H9 (cell line): ENCODE measurements at regions not wholly inside any gene's neighbourhood (a gene's known extent, or its start where the extent isn't known, plus 50 kb on each side); places are given as distances from the start of the nearest gene placed in this dataset.

ENCODE experiments used
- DNase-seq: peaks from one replicate; pipeline ENCODE4 v3.0.0-alpha.2; 2017
- H2AFZ ChIP-seq: one replicate; pipeline ENCODE4 v1.6.1; 2013; ENCODE audit warnings: mild to moderate bottlenecking, low read length, control low read depth, moderate library complexity
- H2AK5ac ChIP-seq: 2 replicates; pipeline ENCODE4 v1.6.1; 2013; ENCODE audit warnings: low read length, control low read depth, mixed read lengths; ENCODE audit not compliant: insufficient read length
- H2BK120ac ChIP-seq: one replicate; pipeline ENCODE4 v1.6.1; 2013; ENCODE audit warnings: low read depth, mild to moderate bottlenecking, low read length, control low read depth, inconsistent platforms; ENCODE audit not compliant: poor library complexity, severe bottlenecking
- H2BK12ac ChIP-seq: 2 replicates; pipeline ENCODE4 v1.6.1; 2013; ENCODE audit warnings: low read length, control low read depth, mixed read lengths, low read depth; ENCODE audit not compliant: insufficient read length
- H2BK15ac ChIP-seq: 2 replicates; pipeline ENCODE4 v1.6.1; 2013; ENCODE audit warnings: low read depth, low read length, control low read depth
- H2BK20ac ChIP-seq: one replicate; pipeline ENCODE4 v1.6.1; 2013; ENCODE audit warnings: low read depth, mild to moderate bottlenecking, low read length, control low read depth, inconsistent platforms; ENCODE audit not compliant: poor library complexity, severe bottlenecking
- H2BK5ac ChIP-seq: 2 replicates; pipeline ENCODE4 v1.6.1; 2013; ENCODE audit warnings: low read length, control low read depth, mixed read lengths; ENCODE audit not compliant: insufficient read length
- H3K14ac ChIP-seq: 2 replicates; pipeline ENCODE4 v1.6.1; 2013; ENCODE audit warnings: low read length, control low read depth; ENCODE audit not compliant: insufficient read depth
- H3K18ac ChIP-seq: 2 replicates; pipeline ENCODE4 v1.6.1; 2013; ENCODE audit warnings: low read depth, mild to moderate bottlenecking, mixed read lengths, low read length, control low read depth; ENCODE audit not compliant: insufficient read length
- H3K23ac ChIP-seq: 2 replicates; pipeline ENCODE4 v1.6.1; 2013; ENCODE audit warnings: low read length, control low read depth, mixed read lengths, low read depth; ENCODE audit not compliant: insufficient read length
- H3K23me2 ChIP-seq: 2 replicates; pipeline ENCODE4 v1.6.1; 2013; ENCODE audit warnings: low read depth, mild to moderate bottlenecking, mixed read lengths, low read length, control low read depth; ENCODE audit not compliant: insufficient read length, poor library complexity, severe bottlenecking
- H3K27ac ChIP-seq: 2 replicates; pipeline ENCODE4 v1.5.1; 2013; ENCODE audit warnings: low read length, control low read depth, mixed read lengths, low read depth; ENCODE audit not compliant: insufficient read length
- H3K27me3 ChIP-seq: 2 replicates; pipeline ENCODE4 v1.6.1; 2013; ENCODE audit warnings: low read length, control low read depth, inconsistent platforms; ENCODE audit not compliant: insufficient read depth
- H3K4ac ChIP-seq: 2 replicates; pipeline ENCODE4 v1.6.1; 2013; ENCODE audit warnings: low read depth, mild to moderate bottlenecking, control low read depth, inconsistent platforms, low read length, moderate library complexity
- H3K4me1 ChIP-seq: 2 replicates; pipeline ENCODE4 v1.6.1; 2013; ENCODE audit warnings: low read length, control low read depth, inconsistent platforms; ENCODE audit not compliant: insufficient read depth
- H3K4me2 ChIP-seq: 2 replicates; pipeline ENCODE4 v1.6.1; 2013; ENCODE audit warnings: low read length, control low read depth, mixed read lengths; ENCODE audit not compliant: insufficient read length, insufficient read depth
- H3K56ac ChIP-seq: 2 replicates; pipeline ENCODE4 v1.6.1; 2013; ENCODE audit warnings: low read depth, mild to moderate bottlenecking, mixed read lengths, low read length, control low read depth; ENCODE audit not compliant: insufficient read length
- H3K79me1 ChIP-seq: 2 replicates; pipeline ENCODE4 v1.6.1; 2013; ENCODE audit warnings: low read depth, mild to moderate bottlenecking, moderate library complexity, low read length, control low read depth, inconsistent platforms; ENCODE audit not compliant: insufficient read depth, poor library complexity, severe bottlenecking
- H3K79me2 ChIP-seq: 2 replicates; pipeline ENCODE4 v1.6.1; 2013; ENCODE audit warnings: low read length, control low read depth, inconsistent platforms; ENCODE audit not compliant: insufficient read depth
- H3K9ac ChIP-seq: 2 replicates; pipeline ENCODE4 v1.6.1; 2013; ENCODE audit warnings: low read length, control low read depth, mixed read lengths; ENCODE audit not compliant: insufficient read length; ENCODE audit errors: extremely low read depth
- H3K9me3 ChIP-seq: one replicate; pipeline ENCODE4 v1.6.1; 2013; ENCODE audit warnings: low read depth, low read length, inconsistent platforms; ENCODE audit not compliant: control insufficient read depth
- H3T11ph ChIP-seq: one replicate; pipeline ENCODE4 v1.6.1; 2013; ENCODE audit warnings: mild to moderate bottlenecking, low read length, control low read depth, inconsistent platforms
- H4K20me1 ChIP-seq: one replicate; pipeline ENCODE4 v1.6.1; 2013; ENCODE audit not compliant: control insufficient read depth, insufficient read length, insufficient read depth
- H4K5ac ChIP-seq: 2 replicates; pipeline ENCODE4 v1.6.1; 2013; ENCODE audit warnings: low read depth, mild to moderate bottlenecking, mixed read lengths, low read length, control low read depth; ENCODE audit not compliant: insufficient read length
- H4K8ac ChIP-seq: replicated peaks from 2 replicates; pipeline ENCODE4 v1.6.1; 2013; ENCODE audit warnings: low read length, control low read depth, mixed read lengths, low read depth; ENCODE audit not compliant: insufficient read length
- H4K91ac ChIP-seq: 2 replicates; pipeline ENCODE4 v1.6.1; 2013; ENCODE audit warnings: low read depth, mild to moderate bottlenecking, moderate library complexity, mixed read lengths, low read length, control low read depth; ENCODE audit not compliant: insufficient read length
- H3K27ac Mint-ChIP-seq, 3 experiments: 2 replicates in 2 of 3; 3 replicates in 1 of 3; pipeline ENCODE4 v1.8.0; 2020 to 2021; ENCODE audit warnings: mixed read lengths in 3 of 3, mild to moderate bottlenecking in 1 of 3, moderate library complexity in 1 of 3
- H3K27me3 Mint-ChIP-seq: 2 replicates; pipeline ENCODE4 v1.8.0; 2021; ENCODE audit warnings: low read depth, mild to moderate bottlenecking, moderate library complexity, mixed read lengths
- H3K36me3 Mint-ChIP-seq, 3 experiments: 2 replicates in 2 of 3; 3 replicates in 1 of 3; pipeline ENCODE4 v1.8.0; 2020 to 2021; ENCODE audit warnings: low read depth in 3 of 3, mixed read lengths in 3 of 3; ENCODE audit not compliant: insufficient read depth in 1 of 3
- H3K4me1 Mint-ChIP-seq, 2 experiments: 2 replicates each; pipeline ENCODE4 v1.8.0; 2020; ENCODE audit warnings: mixed read lengths in 2 of 2
- H3K4me3 Mint-ChIP-seq, 2 experiments: 2 replicates in 1 of 2; 3 replicates in 1 of 2; pipeline ENCODE4 v1.8.0; 2020 to 2021; ENCODE audit warnings: mild to moderate bottlenecking in 2 of 2, mixed read lengths in 2 of 2, moderate library complexity in 1 of 2
- H3K9me3 Mint-ChIP-seq, 2 experiments: 2 replicates in 1 of 2; 3 replicates in 1 of 2; pipeline ENCODE4 v1.8.0; 2020; ENCODE audit warnings: mild to moderate bottlenecking in 2 of 2, mixed read lengths in 2 of 2, moderate library complexity in 1 of 2
- WGBS: extraction: QIAGEN DNeasy Blood & Tissue Kit; methylation state at CpG from one replicate; pipeline ENCODE4 v1.1.7; 2013; ENCODE audit warnings: missing lambda C conversion rate, low lambda C conversion rate, mixed read lengths; ENCODE audit not compliant: insufficient read length; ENCODE audit errors: extremely low coverage; 5-methylcytosine and 5-hydroxymethylcytosine counted together
- TF ChIP-seq, protein P1 (sequence below): fragments of 200-600 bp; sonication (generic); conservative IDR thresholded peaks from 3 replicates; pipeline ENCODE4 v1.8.0; 2021; ENCODE audit warnings: antibody characterized with exemption, mild to moderate bottlenecking

DNA sequence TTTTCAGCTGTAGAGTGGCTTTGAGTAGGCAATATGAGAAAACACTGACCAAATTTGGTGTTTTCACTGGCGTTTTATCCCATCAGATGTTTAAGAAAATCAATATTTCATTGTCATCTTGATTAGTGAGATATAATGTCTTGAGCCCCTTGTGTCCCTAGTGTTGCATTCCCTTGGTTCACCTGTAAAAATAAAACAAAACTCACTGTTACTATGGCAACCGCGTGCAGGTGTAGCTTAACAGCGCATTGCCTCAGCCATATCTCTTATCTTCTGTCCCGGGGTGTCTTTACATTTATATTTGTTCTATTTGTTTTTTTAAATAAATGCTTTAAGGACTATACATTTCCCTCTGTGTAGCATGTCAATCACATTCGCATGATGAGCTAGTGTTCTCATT lies 551.6 kb downstream of the ZIC1 start:
- H2AK5ac ChIP-seq: no peak overlapping the region
- Mint-ChIP-seq H3K9me3 (peaks cover 0 to 2% of the 10 kb centered on the region in 2 experiments; a peak in 2 of 5 replicates), H3K4me3 (no peak overlapping the region), H3K4me1 (peaks cover 38 to 40% of the 10 kb centered on the region in 2 experiments), H3K27ac (peak overlapping the region; percentile 27 to 53 (median 32); a peak in 4 of 7 replicates), H3K27me3 (no peaks in the 10 kb centered on the region), H3K36me3 (peaks cover 0 to 2% (median 0%) of the 10 kb centered on the region in 3 experiments; a peak in 2 of 7 replicates)
- no peaks in the 10 kb centered on the region for H3K9me3 ChIP-seq
- no peak overlapping the region for H3K27ac ChIP-seq
- H2BK5ac ChIP-seq: no peak overlapping the region
- no peak overlapping the region for H2BK20ac ChIP-seq
- no peak overlapping the region for H3K23ac ChIP-seq
- no peak overlapping the region for H2BK15ac ChIP-seq
- WGBS: no CpG with 5 or more reads among the region's 6 CpGs
- H3K4me2 ChIP-seq: no peak overlapping the region
- H4K91ac ChIP-seq: no peak overlapping the region
- no peak overlapping the region for H4K8ac ChIP-seq
- no peaks in the 10 kb centered on the region for H4K20me1 ChIP-seq
- H3K4me1 ChIP-seq: peaks cover 10% of the 10 kb centered on the region; the same call in 1 of the 2 replicates
- no peak overlapping the region for H3T11ph ChIP-seq
- H3K9ac ChIP-seq: no peak overlapping the region
- H3K79me2 ChIP-seq: no peaks in the 10 kb centered on the region
- no peaks in the 10 kb centered on the region for H3K79me1 ChIP-seq
- H3K14ac ChIP-seq: no peak overlapping the region
- H3K23me2 ChIP-seq: no peaks in the 10 kb centered on the region
- no peak overlapping the region for H2BK12ac ChIP-seq
- no peak overlapping the region for H3K18ac ChIP-seq
- H4K5ac ChIP-seq: no peak overlapping the region
- H3K27me3 ChIP-seq: no peaks in the 10 kb centered on the region
- no peak overlapping the region for H2AFZ ChIP-seq
- no peak overlapping the region for H3K4ac ChIP-seq
- TF ChIP-seq, protein P1, sequence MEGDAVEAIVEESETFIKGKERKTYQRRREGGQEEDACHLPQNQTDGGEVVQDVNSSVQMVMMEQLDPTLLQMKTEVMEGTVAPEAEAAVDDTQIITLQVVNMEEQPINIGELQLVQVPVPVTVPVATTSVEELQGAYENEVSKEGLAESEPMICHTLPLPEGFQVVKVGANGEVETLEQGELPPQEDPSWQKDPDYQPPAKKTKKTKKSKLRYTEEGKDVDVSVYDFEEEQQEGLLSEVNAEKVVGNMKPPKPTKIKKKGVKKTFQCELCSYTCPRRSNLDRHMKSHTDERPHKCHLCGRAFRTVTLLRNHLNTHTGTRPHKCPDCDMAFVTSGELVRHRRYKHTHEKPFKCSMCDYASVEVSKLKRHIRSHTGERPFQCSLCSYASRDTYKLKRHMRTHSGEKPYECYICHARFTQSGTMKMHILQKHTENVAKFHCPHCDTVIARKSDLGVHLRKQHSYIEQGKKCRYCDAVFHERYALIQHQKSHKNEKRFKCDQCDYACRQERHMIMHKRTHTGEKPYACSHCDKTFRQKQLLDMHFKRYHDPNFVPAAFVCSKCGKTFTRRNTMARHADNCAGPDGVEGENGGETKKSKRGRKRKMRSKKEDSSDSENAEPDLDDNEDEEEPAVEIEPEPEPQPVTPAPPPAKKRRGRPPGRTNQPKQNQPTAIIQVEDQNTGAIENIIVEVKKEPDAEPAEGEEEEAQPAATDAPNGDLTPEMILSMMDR: no peak
- peak; percentile 28 for DNase-seq
- H3K56ac ChIP-seq: no peak overlapping the region
- no peak overlapping the region for H2BK120ac ChIP-seq
